Thoracic aorta (tissue), 2 donors: ENCODE measurements at regions not wholly inside any gene's neighbourhood (a gene's known extent, or its start where the extent isn't known, plus 50 kb on each side); places are given as distances from the start of the nearest gene placed in this dataset.
"Not testable (repeated sequence)": the region's sequence is repeated elsewhere in the genome, so short reads cannot be mapped to it uniquely, and the experiment has no call there.

Experiments
- ATAC-seq: fragments of 150-250 bp; one replicate; pipeline ENCODE4 v1.8.0; 2017; ENCODE audit warnings: low read depth; ENCODE audit not compliant: insufficient number of reproducible peaks, low FRiP score
- DNase-seq: peaks from one replicate; pipeline ENCODE4 v3.0.0-alpha.2; 2020; ENCODE audit warnings: low spot score
- H3K27ac ChIP-seq, 2 donors: fragments of 200-600 bp; sonication (generic); 1 replicate in 1 of 2; 2 replicates in 1 of 2; pipeline ENCODE4 v1.5.1; 2016; ENCODE audit warnings: mild to moderate bottlenecking in 2 of 2, moderate library complexity in 2 of 2
- H3K27me3 ChIP-seq: fragments of 200-600 bp; sonication (generic); replicated peaks from 2 replicates; pipeline ENCODE4 v1.6.0; 2016; ENCODE audit warnings: mild to moderate bottlenecking; ENCODE audit not compliant: insufficient read depth
- H3K36me3 ChIP-seq: fragments of 200-600 bp; sonication (generic); one replicate; pipeline ENCODE4 v1.5.1; 2016
- H3K4me1 ChIP-seq, 2 donors: fragments of 200-600 bp; sonication (generic); 1 replicate in 1 of 2; 2 replicates in 1 of 2; pipeline versions ENCODE4 v1.5.1 to v1.6.0; 2016; ENCODE audit warnings: low read depth in 2 of 2, mild to moderate bottlenecking in 1 of 2; ENCODE audit not compliant: control insufficient read depth in 1 of 2
- H3K4me3 ChIP-seq: fragments of 200-600 bp; sonication (generic); 2 replicates; pipeline ENCODE4 v1.5.1; 2016; ENCODE audit warnings: mild to moderate bottlenecking
- H3K9me3 ChIP-seq: fragments of 200-600 bp; sonication (generic); 2 replicates; pipeline ENCODE4 v1.5.1; 2016
- TF ChIP-seq, protein P1 (sequence below): fragments of 200-600 bp; sonication (generic); IDR thresholded peaks from one replicate; pipeline ENCODE4 v1.5.1; 2019; ENCODE audit warnings: antibody characterized with exemption

- H3K36me3 ChIP-seq, result no peaks in the 10 kb centered on the region
- TF ChIP-seq, protein P1, sequence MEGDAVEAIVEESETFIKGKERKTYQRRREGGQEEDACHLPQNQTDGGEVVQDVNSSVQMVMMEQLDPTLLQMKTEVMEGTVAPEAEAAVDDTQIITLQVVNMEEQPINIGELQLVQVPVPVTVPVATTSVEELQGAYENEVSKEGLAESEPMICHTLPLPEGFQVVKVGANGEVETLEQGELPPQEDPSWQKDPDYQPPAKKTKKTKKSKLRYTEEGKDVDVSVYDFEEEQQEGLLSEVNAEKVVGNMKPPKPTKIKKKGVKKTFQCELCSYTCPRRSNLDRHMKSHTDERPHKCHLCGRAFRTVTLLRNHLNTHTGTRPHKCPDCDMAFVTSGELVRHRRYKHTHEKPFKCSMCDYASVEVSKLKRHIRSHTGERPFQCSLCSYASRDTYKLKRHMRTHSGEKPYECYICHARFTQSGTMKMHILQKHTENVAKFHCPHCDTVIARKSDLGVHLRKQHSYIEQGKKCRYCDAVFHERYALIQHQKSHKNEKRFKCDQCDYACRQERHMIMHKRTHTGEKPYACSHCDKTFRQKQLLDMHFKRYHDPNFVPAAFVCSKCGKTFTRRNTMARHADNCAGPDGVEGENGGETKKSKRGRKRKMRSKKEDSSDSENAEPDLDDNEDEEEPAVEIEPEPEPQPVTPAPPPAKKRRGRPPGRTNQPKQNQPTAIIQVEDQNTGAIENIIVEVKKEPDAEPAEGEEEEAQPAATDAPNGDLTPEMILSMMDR, result no peak
- no peaks in the 10 kb centered on the region for H3K27me3 ChIP-seq
- no peaks in the 10 kb centered on the region for H3K4me1 ChIP-seq
- no peak overlapping the region for H3K27ac ChIP-seq
- H3K4me3 ChIP-seq, result no peak overlapping the region
- no peaks in the 10 kb centered on the region for H3K9me3 ChIP-seq
- DNase-seq (no peak), ATAC-seq (no peak)
Measured at GRCh38 chr11:116042146-116042545, 537.9 kb upstream of the CADM1 start.

DNA sequence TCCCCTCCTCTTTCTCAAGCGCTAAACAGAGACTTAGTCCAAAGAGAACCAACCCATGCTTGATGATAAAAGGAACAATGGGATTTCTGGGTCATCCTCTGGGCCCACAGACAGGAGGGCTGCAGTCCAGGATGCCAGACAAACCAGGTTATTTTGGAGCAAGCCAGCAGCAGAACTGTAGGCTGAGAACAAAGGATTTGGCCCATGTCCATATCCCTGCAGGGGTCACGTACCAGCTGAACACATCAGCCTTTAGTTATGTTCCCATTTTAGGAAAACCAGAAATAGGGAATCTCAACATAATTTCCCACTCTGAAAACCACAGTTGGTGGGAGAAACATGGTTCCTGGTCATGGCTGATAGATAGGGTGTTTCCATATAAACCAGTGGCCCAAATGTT is 533.6 kb upstream of the CADM1 start:
- no peak overlapping the region for H3K27ac ChIP-seq
- ATAC-seq, result no peak

GRCh38 chr11:116035977-116036376 is 531.8 kb upstream of the CADM1 start:
- no peaks in the 10 kb centered on the region for H3K36me3 ChIP-seq
- DNase-seq, result no peak
- H3K27me3 ChIP-seq, result no peaks in the 10 kb centered on the region
- no peaks in the 10 kb centered on the region for H3K9me3 ChIP-seq
- no peak overlapping the region for H3K4me3 ChIP-seq
- H3K27ac ChIP-seq, result no peak overlapping the region
- TF ChIP-seq, protein P1, result no peak
- no peak for ATAC-seq
- no peaks in the 10 kb centered on the region for H3K4me1 ChIP-seq

More for the DNA sequence above, 533.6 kb upstream of the CADM1 start:
- H3K9me3 ChIP-seq, result no peaks in the 10 kb centered on the region
- H3K4me3 ChIP-seq, result no peak overlapping the region
- TF ChIP-seq, protein P1, result no peak
- H3K36me3 ChIP-seq, result no peaks in the 10 kb centered on the region
- no peaks in the 10 kb centered on the region for H3K27me3 ChIP-seq
- H3K4me1 ChIP-seq, result no peaks in the 10 kb centered on the region
- no peak for DNase-seq

DNA sequence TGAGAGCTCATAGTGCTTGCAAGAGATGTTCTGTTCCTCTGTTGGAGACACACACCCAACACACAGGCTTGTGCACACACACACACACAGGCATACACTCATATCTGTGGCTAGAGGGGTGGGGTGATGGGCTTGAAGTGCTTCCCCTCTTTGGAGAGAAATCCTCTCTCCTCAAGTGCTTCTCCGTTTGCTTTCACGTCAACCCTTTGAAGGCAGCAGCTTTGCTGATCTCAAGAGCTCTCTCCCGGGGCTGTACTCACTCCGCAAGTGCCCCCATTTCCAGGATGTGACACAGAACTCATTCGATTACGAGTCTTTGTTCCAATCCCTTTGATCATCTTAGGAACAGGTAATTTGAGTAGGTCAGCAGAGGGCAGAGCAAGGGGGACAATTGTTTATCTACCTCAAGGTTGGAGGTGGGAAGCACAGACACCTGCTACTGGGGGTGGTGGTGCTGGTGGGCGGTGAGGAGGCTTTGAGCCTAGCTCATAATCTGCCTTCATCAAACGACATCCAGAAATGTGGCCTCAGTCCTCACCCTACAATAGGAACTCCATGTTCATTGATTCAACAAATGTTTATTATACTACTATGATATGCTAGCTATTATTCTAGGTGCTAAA is 529.8 kb upstream of the CADM1 start:
- no peak for ATAC-seq
- Histone ChIP-seq H3K36me3 (no peaks in the 10 kb centered on the region), H3K4me1 (no peaks in the 10 kb centered on the region), H3K4me3 (no peak overlapping the region), H3K27ac (no peak overlapping the region), H3K9me3 (no peaks in the 10 kb centered on the region), H3K27me3 (no peaks in the 10 kb centered on the region)
- no peak for DNase-seq
- TF ChIP-seq, protein P1, result no peak

DNA sequence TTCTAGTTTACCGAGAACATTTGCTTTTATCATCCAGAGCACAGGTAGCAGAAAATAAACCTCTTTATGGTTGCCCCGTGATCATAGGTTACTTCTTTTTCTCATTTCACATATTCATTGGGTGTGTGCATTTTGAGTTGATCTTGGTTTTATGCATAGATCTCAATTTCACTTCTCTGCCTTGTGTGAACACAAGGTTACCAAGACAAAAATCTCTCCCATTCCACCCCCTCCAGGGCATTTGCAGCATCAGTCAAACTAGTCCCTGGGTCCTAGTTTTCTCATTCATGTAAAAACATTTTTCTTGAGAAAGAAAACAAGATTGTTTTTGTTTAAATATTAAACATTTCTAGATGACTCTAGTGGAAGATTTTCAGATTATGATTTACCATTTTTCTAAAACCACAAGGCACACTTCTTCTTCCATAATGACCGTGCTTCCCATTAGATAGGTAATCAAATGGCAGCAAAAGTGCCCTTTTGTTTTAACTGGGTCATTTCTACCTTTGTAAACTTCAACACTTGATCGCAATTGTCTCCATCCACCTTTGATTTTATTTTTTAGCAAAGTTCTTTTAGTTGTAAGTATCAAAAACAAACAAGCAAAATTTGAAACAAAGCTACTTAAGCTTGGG is 526.6 kb upstream of the CADM1 start:
- Histone ChIP-seq H3K27me3 (no peaks in the 10 kb centered on the region), H3K4me1 (no peaks in the 10 kb centered on the region), H3K27ac (no peak overlapping the region), H3K9me3 (no peaks in the 10 kb centered on the region), H3K4me3 (no peak overlapping the region), H3K36me3 (no peaks in the 10 kb centered on the region)
- ATAC-seq (no peak), DNase-seq (no peak)
- TF ChIP-seq, protein P1, result no peak

GRCh38 chr11:116028506-116028905 is 524.3 kb upstream of the CADM1 start:
- not testable (repeated sequence) for H3K36me3 ChIP-seq, H3K4me3 ChIP-seq, DNase-seq, H3K9me3 ChIP-seq, H3K27me3 ChIP-seq, ATAC-seq, H3K27ac ChIP-seq, H3K4me1 ChIP-seq
